H1 (cell line): ENCODE measurements at regions not wholly inside any gene's neighbourhood (a gene's known extent, or its start where the extent isn't known, plus 50 kb on each side); places are given as distances from the start of the nearest gene placed in this dataset.

Experiments used
- CTCF ChIA-PET: fragments of 300-600 bp; sonication (Branson Sonifier 250); formaldehyde crosslinking; loops from one replicate; lab custom pipeline; 2021; ENCODE audit not compliant: partially characterized antibody; lab: Charles Lee
- POLR2A ChIA-PET: fragments of 300-600 bp; sonication (Branson Sonifier 250); formaldehyde crosslinking; loops from one replicate; lab custom pipeline; 2021; ENCODE audit warnings: inconsistent platforms; ENCODE audit not compliant: partially characterized antibody; lab: Charles Lee
- DNase-seq, 2 experiments: peaks; one replicate each; pipeline versions ENCODE4 v3.0.0 to v3.0.0-alpha.2; 2010 to 2022; ENCODE audit warnings: low spot score in 2 of 2, low read depth in 1 of 2, mixed read lengths in 1 of 2
- FAIRE-seq: peaks from 2 replicates; lab custom pipeline; 2011; peaks lifted over from hg19 to GRCh38; lab: Jason Lieb, UNC
- H2AFZ ChIP-seq: 2 replicates; pipeline ENCODE4 v1.8.1; 2012; ENCODE audit warnings: low read length, inconsistent platforms
- H2AK5ac ChIP-seq: 2 replicates; pipeline ENCODE4 v1.6.1; 2013; ENCODE audit warnings: low read depth, low read length
- H2BK120ac ChIP-seq: replicated peaks from 2 replicates; pipeline ENCODE3; 2013; ENCODE audit warnings: low read depth, low read length, inconsistent platforms
- H2BK12ac ChIP-seq: 2 replicates; pipeline ENCODE4 v1.6.1; 2013; ENCODE audit warnings: low read depth, low read length
- H2BK15ac ChIP-seq: 2 replicates; pipeline ENCODE4 v1.6.1; 2013; ENCODE audit warnings: low read length
- H2BK20ac ChIP-seq: 2 replicates; pipeline ENCODE4 v1.6.1; 2013; ENCODE audit warnings: low read length
- H2BK5ac ChIP-seq: 2 replicates; pipeline ENCODE4 v1.6.1; 2013; ENCODE audit warnings: low read depth, low read length
- H3K14ac ChIP-seq: 2 replicates; pipeline ENCODE4 v1.6.1; 2013; ENCODE audit warnings: inconsistent platforms; ENCODE audit not compliant: insufficient read length
- H3K18ac ChIP-seq: 2 replicates; pipeline ENCODE4 v1.6.1; 2013; ENCODE audit warnings: low read length; ENCODE audit errors: extremely low read depth
- H3K23ac ChIP-seq: 2 replicates; pipeline ENCODE4 v1.6.1; 2013; ENCODE audit warnings: inconsistent platforms; ENCODE audit not compliant: insufficient read length
- H3K23me2 ChIP-seq: 2 replicates; pipeline ENCODE4 v1.6.1; 2013; ENCODE audit warnings: low read depth, low read length
- H3K27ac ChIP-seq: 2 replicates; pipeline ENCODE4 v1.6.1; 2011; ENCODE audit warnings: low read depth, low read length, inconsistent platforms
- H3K27me3 ChIP-seq, 4 experiments: replicated peaks in 1 of 4; 1 replicate in 1 of 4; 2 replicates in 3 of 4; pipeline versions ENCODE4 v1.6.1 to v1.8.1; 2011 to 2013; ENCODE audit warnings: low read length in 3 of 4, mild to moderate bottlenecking in 3 of 4, inconsistent platforms in 2 of 4, mixed read lengths in 2 of 4, moderate library complexity in 1 of 4; ENCODE audit not compliant: control insufficient read depth in 3 of 4, insufficient read depth in 3 of 4; ENCODE audit errors: extremely low read depth in 1 of 4
- H3K36me3 ChIP-seq, 4 experiments: 2 replicates each; pipeline versions ENCODE4 v1.6.1 to v1.8.1; 2011 to 2013; ENCODE audit warnings: mild to moderate bottlenecking in 4 of 4, low read length in 3 of 4, moderate library complexity in 2 of 4, control low read depth in 1 of 4, inconsistent platforms in 1 of 4; ENCODE audit not compliant: insufficient read depth in 4 of 4, control insufficient read depth in 2 of 4
- H3K4ac ChIP-seq: replicated peaks from 2 replicates; pipeline ENCODE3; 2013; ENCODE audit warnings: low read length, low read depth, mixed read lengths, inconsistent platforms; ENCODE audit not compliant: insufficient read length
- H3K4me1 ChIP-seq, 4 experiments: replicated peaks in 1 of 4; 1 replicate in 1 of 4; 2 replicates in 3 of 4; pipeline versions ENCODE4 v1.6.1 to v1.8.1; 2011 to 2013; ENCODE audit warnings: low read length in 3 of 4, inconsistent platforms in 2 of 4, mixed read lengths in 1 of 4; ENCODE audit not compliant: insufficient read depth in 4 of 4, control insufficient read depth in 3 of 4
- H3K4me2 ChIP-seq, 2 experiments: 2 replicates each; pipeline versions ENCODE4 v1.6.1 to v1.8.1; 2011 to 2013; ENCODE audit warnings: low read depth in 2 of 2, low read length in 2 of 2, control low read depth in 1 of 2, inconsistent platforms in 1 of 2, mild to moderate bottlenecking in 1 of 2; ENCODE audit not compliant: insufficient read depth in 1 of 2
- H3K4me3 ChIP-seq, 4 experiments: fragments of 200-600, 300-600 bp in 1 of 4; sonication (generic), shearing (Covaris generic), sonication (Bioruptor Twin) in 1 of 4; 2 replicates each; pipeline versions ENCODE4 v1.5.1 to v1.8.1; 2011 to 2016; ENCODE audit warnings: low read length in 4 of 4, low read depth in 3 of 4, control low read depth in 2 of 4, inconsistent platforms in 2 of 4, mild to moderate bottlenecking in 2 of 4, mixed read lengths in 1 of 4, moderate library complexity in 1 of 4; ENCODE audit not compliant: insufficient read depth in 2 of 4; ENCODE audit errors: extremely low read depth in 1 of 4
- H3K56ac ChIP-seq: replicated peaks from 2 replicates; pipeline ENCODE3; 2013; ENCODE audit warnings: low read depth, mild to moderate bottlenecking, mixed read lengths, low read length, inconsistent platforms; ENCODE audit not compliant: insufficient read length
- H3K79me1 ChIP-seq: 2 replicates; pipeline ENCODE4 v1.6.1; 2013; ENCODE audit warnings: low read depth, low read length, control low read depth
- H3K79me2 ChIP-seq, 2 experiments: 2 replicates each; pipeline versions ENCODE4 v1.6.1 to v1.8.1; 2012 to 2013; ENCODE audit warnings: low read length in 2 of 2, mild to moderate bottlenecking in 2 of 2, inconsistent platforms in 1 of 2; ENCODE audit not compliant: insufficient read depth in 2 of 2, control insufficient read depth in 1 of 2
- H3K9ac ChIP-seq, 4 experiments: replicated peaks in 1 of 4; 1 replicate in 1 of 4; 2 replicates in 3 of 4; pipeline versions ENCODE4 v1.6.1 to v1.8.1; 2011 to 2013; ENCODE audit warnings: low read depth in 3 of 4, low read length in 3 of 4, control low read depth in 2 of 4, mild to moderate bottlenecking in 2 of 4, moderate library complexity in 2 of 4, inconsistent platforms in 1 of 4; ENCODE audit errors: extremely low read depth in 1 of 4
- H3K9me3 ChIP-seq, 2 experiments: 2 replicates each; pipeline versions ENCODE4 v1.6.1 to v1.8.1; 2012 to 2013; ENCODE audit warnings: mild to moderate bottlenecking in 2 of 2, moderate library complexity in 2 of 2, control low read depth in 1 of 2, inconsistent platforms in 1 of 2, low read depth in 1 of 2, low read length in 1 of 2, mixed read lengths in 1 of 2; ENCODE audit not compliant: insufficient read depth in 2 of 2
- H4K20me1 ChIP-seq, 2 experiments: replicated peaks in 1 of 2; 2 replicates each; pipeline versions ENCODE3 to v1.8.1; 2011 to 2013; ENCODE audit warnings: inconsistent platforms in 2 of 2, low read length in 2 of 2, mild to moderate bottlenecking in 1 of 2; ENCODE audit not compliant: insufficient read depth in 2 of 2, control insufficient read depth in 1 of 2
- H4K5ac ChIP-seq: 2 replicates; pipeline ENCODE4 v1.6.1; 2013; ENCODE audit warnings: low read length, low read depth, mixed read lengths, inconsistent platforms; ENCODE audit not compliant: insufficient read length
- H4K8ac ChIP-seq: 2 replicates; pipeline ENCODE4 v1.8.0; 2013; ENCODE audit warnings: mild to moderate bottlenecking, moderate library complexity, low read length, inconsistent platforms; ENCODE audit not compliant: insufficient read depth; ENCODE audit errors: extremely low read depth
- H4K91ac ChIP-seq: replicated peaks from 2 replicates; pipeline ENCODE3; 2013; ENCODE audit warnings: low read length, mixed read lengths, inconsistent platforms; ENCODE audit not compliant: insufficient read length
- BRCA1 ChIP-seq: IDR thresholded peaks from 2 replicates; pipeline ENCODE4 v1.6.1; 2012; ENCODE audit warnings: low read depth, low read length, improper control_type of control experiment
- USF2 ChIP-seq: IDR thresholded peaks from 2 replicates; pipeline ENCODE4 v1.6.1; 2011; ENCODE audit warnings: low read length, improper control_type of control experiment
- WGBS, 2 experiments: shearing (Covaris generic) in 1 of 2; methylation state at CpG; one replicate each; pipeline versions ENCODE4 v1.1.6 to v1.1.7; 2013 to 2015; ENCODE audit warnings: low lambda C conversion rate in 2 of 2, mixed read lengths in 2 of 2, inconsistent platforms in 1 of 2, low coverage in 1 of 2, missing lambda C conversion rate in 1 of 2; ENCODE audit not compliant: insufficient replicate concordance in 2 of 2, insufficient coverage in 1 of 2, insufficient read length in 1 of 2; ENCODE audit errors: extremely low coverage in 1 of 2, missing lambda C conversion rate in 1 of 2; 5-methylcytosine and 5-hydroxymethylcytosine counted together

GRCh38 chr15:69700380-69700779, 247.8 kb downstream of the RPLP1 start:
- Histone ChIP-seq H3K18ac (no peak overlapping the region), H2BK12ac (no peak overlapping the region), H3K27ac (no peak overlapping the region), H2BK5ac (no peak overlapping the region), H4K91ac (no peak overlapping the region), H2BK120ac (no peak overlapping the region), H2AK5ac (no peak overlapping the region), H3K23ac (no peak overlapping the region), H3K9me3 (no peaks in the 10 kb centered on the region), H3K36me3 (no peaks in the 10 kb centered on the region), H3K14ac (no peak overlapping the region), H3K79me2 (no peaks in the 10 kb centered on the region)
- DNase-seq: no peak
- TF ChIP-seq BRCA1 (no peak), USF2 (no peak)
- TF ChIP-seq, all 59 proteins: peak for 0
- FAIRE-seq: no peak
- ChIA-PET POLR2A (no interaction called here), CTCF (no interaction called here)
- H2BK15ac ChIP-seq: no peak overlapping the region
- peaks cover 0 to 2% (median 0%) of the 10 kb centered on the region in 4 experiments; a peak in 1 of 7 replicates for H3K27me3 ChIP-seq
- H3K4ac ChIP-seq: no peak overlapping the region
- H3K79me1 ChIP-seq: no peaks in the 10 kb centered on the region
- H3K4me1 ChIP-seq: no peaks in the 10 kb centered on the region
- no peak overlapping the region for H3K9ac ChIP-seq
- no peak overlapping the region for H3K4me2 ChIP-seq
- no peak overlapping the region for H2BK20ac ChIP-seq
- no peaks in the 10 kb centered on the region for H4K20me1 ChIP-seq
- no peak overlapping the region for H4K8ac ChIP-seq
- H3K23me2 ChIP-seq: no peaks in the 10 kb centered on the region
- WGBS, 2 experiments: 100% methylated on average over 3 of the region's 3 CpGs; no CpG with 5 or more reads in 1 of the 2 experiments
- no peak overlapping the region for H2AFZ ChIP-seq
- H3K56ac ChIP-seq: no peak overlapping the region
- no peak overlapping the region for H3K4me3 ChIP-seq
- H4K5ac ChIP-seq: no peak overlapping the region
